ENCODE measurements at regions not wholly inside any gene's neighbourhood (a gene's known extent, or its start where the extent isn't known, plus 50 kb on each side); places are given as distances from the start of the nearest gene placed in this dataset.
"Not testable (repeated sequence)": the region's sequence is repeated elsewhere in the genome, so short reads cannot be mapped to it uniquely, and the experiment has no call there.

DNA sequence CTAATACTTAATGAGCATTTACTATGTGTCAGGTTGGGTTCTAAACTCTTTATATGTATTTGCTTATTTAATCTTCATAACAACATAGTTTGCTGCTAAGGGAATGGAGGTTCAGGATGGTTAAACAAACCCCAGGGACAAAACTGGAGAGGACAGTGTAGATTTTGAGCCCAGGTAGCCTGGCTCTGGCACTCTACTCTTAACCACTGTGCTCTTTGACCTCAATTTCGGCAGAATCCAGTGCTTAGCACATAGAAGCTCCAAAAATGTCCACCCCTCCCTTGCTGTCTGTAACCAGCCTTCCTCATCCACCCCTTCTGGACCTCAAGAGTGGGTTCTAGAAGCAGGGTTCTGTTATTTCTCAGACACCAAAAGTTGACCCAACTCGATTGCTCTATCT lies 88.0 kb upstream of the SYT13 start:
- Histone ChIP-seq H3K4me3 (no peak overlapping the region), H3K36me3 (ENCODE audit: low read depth) (no peaks in the 10 kb centered on the region), H3K4me1 (replicated peaks; ENCODE audit: insufficient read depth) (no peaks in the 10 kb centered on the region), H3K79me2 (ENCODE audit: low read depth) (no peaks in the 10 kb centered on the region), H3K27me3 (ENCODE audit: insufficient read depth, low read depth) (peaks cover 94% of the 10 kb centered on the region), H3K9me2 (ENCODE audit: insufficient read depth) (no peaks in the 10 kb centered on the region), H3K27ac (no peak overlapping the region), H4K20me1 (ENCODE audit: insufficient read depth) (no peaks in the 10 kb centered on the region), H3K9me3 (ENCODE audit: insufficient read depth, low read depth) (no peaks in the 10 kb centered on the region), H2AFZ (no peak overlapping the region), H3F3A (ENCODE audit: insufficient read depth, low read depth) (no peaks in the 10 kb centered on the region), H3K4me2 (no peak overlapping the region)
- POLR2A ChIA-PET (ENCODE audit: unreplicated experiment) = no interaction called here
- TF ChIP-seq, protein P1, sequence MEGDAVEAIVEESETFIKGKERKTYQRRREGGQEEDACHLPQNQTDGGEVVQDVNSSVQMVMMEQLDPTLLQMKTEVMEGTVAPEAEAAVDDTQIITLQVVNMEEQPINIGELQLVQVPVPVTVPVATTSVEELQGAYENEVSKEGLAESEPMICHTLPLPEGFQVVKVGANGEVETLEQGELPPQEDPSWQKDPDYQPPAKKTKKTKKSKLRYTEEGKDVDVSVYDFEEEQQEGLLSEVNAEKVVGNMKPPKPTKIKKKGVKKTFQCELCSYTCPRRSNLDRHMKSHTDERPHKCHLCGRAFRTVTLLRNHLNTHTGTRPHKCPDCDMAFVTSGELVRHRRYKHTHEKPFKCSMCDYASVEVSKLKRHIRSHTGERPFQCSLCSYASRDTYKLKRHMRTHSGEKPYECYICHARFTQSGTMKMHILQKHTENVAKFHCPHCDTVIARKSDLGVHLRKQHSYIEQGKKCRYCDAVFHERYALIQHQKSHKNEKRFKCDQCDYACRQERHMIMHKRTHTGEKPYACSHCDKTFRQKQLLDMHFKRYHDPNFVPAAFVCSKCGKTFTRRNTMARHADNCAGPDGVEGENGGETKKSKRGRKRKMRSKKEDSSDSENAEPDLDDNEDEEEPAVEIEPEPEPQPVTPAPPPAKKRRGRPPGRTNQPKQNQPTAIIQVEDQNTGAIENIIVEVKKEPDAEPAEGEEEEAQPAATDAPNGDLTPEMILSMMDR (conservative IDR thresholded peaks at IDR 0.05) = no peak
- TF ChIP-seq EZH2 (IDR thresholded peaks at IDR 0.05; ENCODE audit: low read depth) = no peak
- CTCF ChIA-PET = interaction anchor here (0.6 kb wide), 1 partner anchor 1590 kb away, joined by 3 read pairs; no protein-coding TSS in a partner anchor
- intact Hi-C loops (cut with micrococcal nuclease; ENCODE audit: unreplicated experiment) = no loop called here
- BruUV-seq (replicated peaks) = no TSS peak
- no peak for DNase-seq

DNA sequence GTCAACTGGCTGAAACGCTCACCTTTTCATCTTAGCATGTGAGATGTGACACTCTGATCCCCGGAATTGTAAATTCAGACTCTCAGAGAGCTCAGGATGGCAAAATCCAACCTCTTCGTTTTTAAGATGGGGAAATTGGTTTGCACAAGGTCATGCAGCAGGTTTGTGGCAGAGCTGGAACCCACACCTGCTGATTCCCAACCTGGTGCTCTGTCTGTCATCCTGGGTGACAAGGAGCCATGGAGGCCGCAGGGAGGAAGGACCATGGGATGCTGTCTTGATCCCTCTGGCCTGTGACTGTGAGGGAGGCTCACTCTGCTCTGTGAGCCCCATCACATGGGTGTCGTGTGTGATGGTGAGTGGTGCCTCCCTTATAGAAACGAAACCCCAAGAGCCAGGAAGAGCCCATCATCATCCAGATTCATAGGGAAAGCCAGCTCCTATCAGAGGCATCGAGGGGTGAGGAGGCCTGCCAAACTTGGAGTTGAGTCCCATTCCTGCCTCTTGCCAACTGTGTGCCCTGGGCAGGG lies 87.4 kb upstream of the SYT13 start:
- H3K4me2 ChIP-seq = no peak overlapping the region
- DNase-seq = no peak
- H3K9me2 ChIP-seq (ENCODE audit: insufficient read depth) = no peaks in the 10 kb centered on the region
- H4K20me1 ChIP-seq (ENCODE audit: insufficient read depth) = no peaks in the 10 kb centered on the region
- no peaks in the 10 kb centered on the region for H3K9me3 ChIP-seq (ENCODE audit: insufficient read depth, low read depth)
- ChIA-PET POLR2A (ENCODE audit: unreplicated experiment) (no interaction called here), CTCF (no interaction called here)
- H3K79me2 ChIP-seq (ENCODE audit: low read depth) = no peaks in the 10 kb centered on the region
- H3K27ac ChIP-seq = no peak overlapping the region
- no peaks in the 10 kb centered on the region for H3F3A ChIP-seq (ENCODE audit: insufficient read depth, low read depth)
- peaks cover 95% of the 10 kb centered on the region for H3K27me3 ChIP-seq (ENCODE audit: insufficient read depth, low read depth)
- no peak overlapping the region for H2AFZ ChIP-seq
- no peak for TF ChIP-seq EZH2 (IDR thresholded peaks at IDR 0.05; ENCODE audit: low read depth)
- TF ChIP-seq, protein P1 (conservative IDR thresholded peaks at IDR 0.05) = no peak
- BruUV-seq (replicated peaks) = no TSS peak
- no peaks in the 10 kb centered on the region for H3K36me3 ChIP-seq (ENCODE audit: low read depth)
- no peaks in the 10 kb centered on the region for H3K4me1 ChIP-seq (replicated peaks; ENCODE audit: insufficient read depth)
- no peak overlapping the region for H3K4me3 ChIP-seq
- intact Hi-C loops (cut with micrococcal nuclease; ENCODE audit: unreplicated experiment) = no loop called here

DNA sequence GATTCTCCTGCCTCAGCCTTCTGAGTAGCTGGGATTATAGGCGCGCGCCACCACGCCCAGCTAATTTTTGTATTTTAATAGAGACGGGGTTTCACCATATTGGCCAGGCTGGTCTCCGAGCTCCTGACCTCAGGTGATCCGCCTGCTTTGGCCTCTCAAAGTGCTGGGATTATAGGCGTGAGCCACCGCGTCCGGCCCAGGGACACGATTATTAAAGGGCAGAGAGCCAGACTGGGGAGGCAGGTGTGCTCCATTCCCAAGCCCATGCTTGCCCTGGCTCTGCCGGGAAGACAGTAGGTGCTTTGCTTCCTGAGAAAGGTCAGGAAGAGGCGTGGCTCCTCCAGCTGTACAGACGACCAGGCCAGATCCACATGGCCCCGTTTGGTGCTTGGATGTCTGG lies 86.3 kb upstream of the SYT13 start:
- H2AFZ ChIP-seq; H3K4me3 ChIP-seq; H3K36me3 ChIP-seq (ENCODE audit: low read depth); H3K4me2 ChIP-seq; CTCF ChIA-PET; H3K9me3 ChIP-seq (ENCODE audit: insufficient read depth, low read depth); DNase-seq; H4K20me1 ChIP-seq (ENCODE audit: insufficient read depth); H3K9me2 ChIP-seq (ENCODE audit: insufficient read depth); H3K79me2 ChIP-seq (ENCODE audit: low read depth); BruUV-seq (replicated peaks); intact Hi-C loops (cut with micrococcal nuclease; ENCODE audit: unreplicated experiment); H3K27ac ChIP-seq; H3F3A ChIP-seq (ENCODE audit: insufficient read depth, low read depth); H3K4me1 ChIP-seq (replicated peaks; ENCODE audit: insufficient read depth); POLR2A ChIA-PET (ENCODE audit: unreplicated experiment): not testable (repeated sequence)
- peaks cover 95% of the 10 kb centered on the region for H3K27me3 ChIP-seq (ENCODE audit: insufficient read depth, low read depth)

Measured in PC-9 (cell line).